Glomerular visceral epithelial cell (primary cell): ENCODE measurements at regions not wholly inside any gene's neighbourhood (a gene's known extent, or its start where the extent isn't known, plus 50 kb on each side); places are given as distances from the start of the nearest gene placed in this dataset.
"Not testable (repeated sequence)": the region's sequence is repeated elsewhere in the genome, so short reads cannot be mapped to it uniquely, and the experiment has no call there.

ENCODE experiments used
- DNase-seq: peaks from one replicate; pipeline ENCODE4 v3.0.0-alpha.2; 2016; ENCODE audit errors: extremely low spot score

- no peak for DNase-seq
Measured at GRCh38 chr14:84074626-84075025, 1455.3 kb upstream of the FLRT2 start.

- DNase-seq: no peak
Measured at GRCh38 chr14:84080944-84081343, 1449.0 kb upstream of the FLRT2 start.

DNA sequence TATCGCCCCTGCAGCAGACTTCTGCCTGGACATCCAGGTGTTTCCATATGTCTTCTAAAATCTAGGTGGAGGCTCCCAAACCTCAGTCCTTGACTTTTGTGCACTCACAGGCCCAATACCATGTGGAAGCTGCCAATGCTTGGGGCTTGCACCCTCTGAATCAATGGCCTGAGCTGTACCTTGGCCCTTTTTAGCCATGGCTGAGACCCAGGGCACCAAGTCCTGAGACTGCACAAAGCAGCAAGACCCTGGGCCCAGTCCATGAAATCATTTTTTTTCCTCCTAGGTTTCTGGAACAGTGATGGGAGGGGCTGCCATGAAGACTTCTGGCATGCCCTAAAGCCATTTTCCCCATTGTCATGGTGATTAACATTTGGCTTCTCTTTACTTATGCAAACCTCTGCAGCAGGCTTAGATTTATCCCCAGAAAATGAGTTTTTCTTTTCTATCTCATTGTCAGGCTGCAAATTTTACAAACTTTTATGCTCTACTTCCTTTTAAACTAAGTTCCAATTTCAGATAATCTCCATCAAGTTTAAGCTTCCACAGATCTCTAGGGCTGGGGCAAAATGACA lies 1445.8 kb upstream of the FLRT2 start:
- no peak for DNase-seq

DNA sequence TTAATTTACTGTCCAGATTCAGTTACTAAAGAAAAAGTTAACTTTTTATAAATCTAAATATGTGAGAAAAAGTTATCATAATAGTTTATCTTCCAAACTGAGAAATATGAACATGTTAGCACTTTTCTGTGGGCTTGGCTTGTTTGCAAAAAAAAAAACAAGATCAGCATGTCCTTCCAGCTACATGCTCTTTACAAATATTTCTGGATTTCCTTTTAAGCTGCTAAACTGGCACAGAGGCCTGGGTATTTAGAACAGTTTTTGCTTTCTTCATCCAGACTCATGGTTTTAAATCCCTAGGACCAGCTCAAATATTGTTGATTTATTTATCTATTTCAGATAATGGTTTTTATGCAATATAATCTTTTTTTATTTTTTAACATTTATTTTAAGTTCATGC lies 1444.5 kb upstream of the FLRT2 start:
- no peak for DNase-seq

DNA sequence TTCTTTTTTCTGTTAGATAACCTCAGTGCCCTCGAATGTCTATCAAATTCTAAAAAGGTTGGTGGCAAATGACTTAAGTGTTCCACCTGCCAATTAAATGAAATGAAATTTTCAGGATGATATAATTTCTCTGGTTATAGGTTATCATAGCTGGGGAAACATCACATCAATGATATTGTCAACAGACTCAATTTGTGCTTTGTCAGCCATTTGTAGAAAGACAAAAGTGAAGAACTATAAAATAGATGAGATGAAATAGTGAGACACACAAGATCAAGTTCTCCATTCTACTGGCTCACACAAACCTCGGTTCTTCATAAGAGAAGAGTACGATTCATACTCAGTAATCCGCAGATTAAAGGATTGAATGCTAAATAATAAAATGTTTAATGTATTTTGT lies 1443.2 kb upstream of the FLRT2 start:
- DNase-seq: no peak

GRCh38 chr14:84087986-84088531 lies 1441.9 kb upstream of the FLRT2 start:
- no peak for DNase-seq

- DNase-seq: no peak
Measured at GRCh38 chr14:84090837-84091236, 1439.1 kb upstream of the FLRT2 start.

DNA sequence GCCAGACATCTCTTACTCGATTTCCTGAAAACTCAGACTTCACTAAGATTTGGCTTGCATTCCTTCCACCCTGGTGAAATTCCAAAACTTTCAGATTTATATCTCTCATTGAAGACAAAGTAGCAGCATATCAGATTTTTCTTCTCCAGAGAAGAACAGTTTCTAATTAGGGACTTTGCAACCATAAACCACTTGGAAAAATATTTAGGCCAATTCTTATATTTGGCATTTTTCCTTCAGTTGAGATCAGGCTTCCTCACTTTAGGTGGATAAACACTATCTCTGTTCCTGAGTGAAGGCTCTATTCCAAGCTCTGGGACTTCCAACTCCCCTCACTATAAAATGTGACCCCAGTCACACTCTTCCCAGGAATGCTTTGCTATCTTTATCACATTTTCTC lies 1434.3 kb upstream of the FLRT2 start:
- DNase-seq: no peak

DNA sequence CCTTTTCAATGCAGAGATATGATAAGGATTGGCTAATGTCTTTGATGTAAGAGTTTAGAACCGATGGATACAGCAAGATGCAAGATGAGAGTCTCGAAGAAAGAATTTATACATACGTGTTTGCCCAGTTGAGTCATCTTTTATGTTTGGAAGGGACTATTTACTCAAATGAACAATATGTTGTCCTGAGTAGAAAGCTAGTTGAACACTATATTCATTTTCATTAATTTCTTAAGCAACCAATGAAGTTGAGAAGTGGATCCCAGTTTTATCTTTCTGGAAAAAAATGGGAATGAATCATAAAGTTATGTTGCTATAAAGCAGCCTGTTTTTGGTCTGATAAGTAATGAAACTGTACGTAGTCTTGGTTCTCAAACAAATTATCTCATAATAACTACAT lies 1431.7 kb upstream of the FLRT2 start:
- DNase-seq: no peak

DNA sequence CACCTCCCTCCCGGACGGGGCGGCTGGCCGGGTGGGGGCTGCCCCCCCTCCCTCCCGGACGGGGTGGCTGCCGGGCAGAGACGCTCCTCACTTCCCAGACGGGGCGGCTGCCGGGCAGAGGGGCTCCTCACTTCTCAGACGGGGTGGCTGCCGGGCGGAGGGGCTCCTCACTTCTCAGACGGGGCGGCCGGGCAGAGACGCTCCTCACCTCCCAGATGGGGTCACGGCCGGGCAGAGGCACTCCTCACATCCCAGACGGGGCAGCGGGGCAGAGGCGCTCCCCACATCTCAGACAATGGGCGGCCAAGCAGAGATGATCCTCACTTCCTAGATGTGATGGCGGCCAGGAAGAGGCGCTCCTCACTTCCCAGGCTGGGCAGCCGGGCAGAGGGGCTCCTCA lies 1430.4 kb upstream of the FLRT2 start:
- DNase-seq: not testable (repeated sequence)

DNA sequence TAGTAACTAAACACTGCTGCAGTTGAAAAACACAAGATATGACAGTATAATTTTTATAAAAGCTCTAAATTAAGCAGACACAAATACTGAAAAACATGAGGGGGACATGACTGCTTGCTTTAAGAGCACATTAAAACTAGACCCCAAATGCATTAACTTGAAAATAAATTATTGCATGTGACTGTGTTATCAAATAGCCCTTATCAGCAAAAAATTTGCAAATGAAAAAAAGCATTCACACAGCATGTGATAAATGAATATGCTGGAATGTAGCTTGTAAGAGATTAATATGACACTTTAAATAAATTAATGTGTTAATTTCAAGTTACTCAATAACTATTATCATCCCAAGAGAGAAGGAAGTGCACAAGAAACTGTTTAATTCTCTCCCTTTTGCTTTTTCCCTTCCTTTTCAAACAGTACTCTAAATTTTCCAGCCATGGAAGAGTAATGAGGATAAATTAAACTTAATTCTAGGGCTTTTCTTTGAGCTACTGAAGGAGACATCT lies 1422.1 kb upstream of the FLRT2 start:
- DNase-seq: no peak

DNA sequence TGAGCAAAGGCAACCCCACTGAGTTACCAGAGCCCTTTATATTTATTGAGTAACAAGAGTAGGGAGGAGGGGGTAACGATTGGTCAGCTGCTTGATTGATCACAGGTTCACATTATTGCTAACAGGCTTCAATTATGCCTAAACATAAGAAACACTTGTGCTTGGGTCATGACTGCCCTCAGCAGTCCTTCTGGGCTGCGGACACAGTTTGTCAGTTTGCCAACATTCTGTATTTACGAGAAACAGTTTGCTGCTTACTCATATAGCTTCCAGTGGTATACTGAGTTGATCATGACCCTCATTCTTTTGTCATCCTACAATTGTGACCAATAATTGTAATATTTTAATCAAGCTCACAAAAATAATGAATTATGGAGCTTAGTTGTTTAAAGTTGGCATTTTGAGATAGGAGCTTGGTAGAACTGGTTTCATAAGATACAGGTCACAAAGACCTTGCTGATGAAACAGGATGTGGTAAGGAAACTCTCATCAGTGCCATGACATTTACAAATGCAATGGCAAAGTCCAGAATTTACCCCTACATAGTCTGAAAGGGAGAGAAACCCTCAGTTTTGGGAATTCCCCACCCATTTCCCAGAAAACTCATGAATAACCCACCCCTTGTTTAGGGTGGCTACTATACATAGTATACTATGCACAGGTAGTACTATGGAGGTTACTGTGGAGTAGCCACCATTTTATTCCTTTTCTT lies 1421.0 kb upstream of the FLRT2 start:
- DNase-seq: no peak

- no peak for DNase-seq
Measured at GRCh38 chr14:84112589-84112988, 1417.4 kb upstream of the FLRT2 start.

DNA sequence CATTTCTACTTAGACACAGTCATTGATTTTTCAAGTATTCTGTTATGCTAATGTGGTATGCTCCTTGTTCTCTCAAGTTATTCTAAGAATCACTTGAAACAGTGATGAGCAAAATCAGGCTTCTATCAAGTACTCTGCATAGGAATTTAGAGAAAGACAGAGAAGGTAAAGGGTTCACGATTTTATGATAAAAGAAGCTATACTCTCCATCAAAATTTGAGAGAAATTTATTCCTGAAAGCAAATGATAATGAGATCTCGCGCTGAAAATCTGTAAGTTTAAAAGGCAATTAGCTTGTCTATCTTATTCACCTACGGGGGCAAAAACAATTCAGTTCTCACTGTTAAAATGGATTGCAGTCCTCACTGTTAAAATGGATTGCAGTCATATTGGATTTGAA lies 1404.3 kb upstream of the FLRT2 start:
- no peak for DNase-seq

DNA sequence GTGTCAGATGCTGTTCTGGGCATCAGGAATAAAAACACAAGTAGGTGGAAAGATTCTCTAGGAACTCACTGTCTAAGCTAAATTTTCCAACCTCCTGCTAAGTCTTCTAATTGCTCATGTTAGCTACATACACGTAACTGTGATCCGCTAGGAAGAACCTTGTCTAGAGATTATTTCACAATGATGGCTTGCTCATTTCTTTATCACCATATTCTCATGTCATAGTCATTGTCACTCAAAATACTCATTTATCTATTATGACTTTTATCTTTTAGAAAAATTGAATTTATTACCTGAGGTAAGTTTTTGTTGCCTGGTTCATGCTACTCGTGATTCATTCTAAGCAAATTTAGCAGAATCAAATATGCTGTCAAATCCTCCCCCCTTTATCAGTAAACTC lies 1402.4 kb upstream of the FLRT2 start:
- no peak for DNase-seq

GRCh38 chr14:84128050-84128449 lies 1401.9 kb upstream of the FLRT2 start:
- DNase-seq: no peak

GRCh38 chr14:84129007-84129406 lies 1400.9 kb upstream of the FLRT2 start:
- DNase-seq: no peak

GRCh38 chr14:84129941-84130340 lies 1400.0 kb upstream of the FLRT2 start:
- no peak for DNase-seq

- no peak for DNase-seq
Measured at GRCh38 chr14:84131924-84132323, 1398.0 kb upstream of the FLRT2 start.

GRCh38 chr14:84144166-84144565 lies 1385.8 kb upstream of the FLRT2 start:
- DNase-seq: peak; percentile 14

DNA sequence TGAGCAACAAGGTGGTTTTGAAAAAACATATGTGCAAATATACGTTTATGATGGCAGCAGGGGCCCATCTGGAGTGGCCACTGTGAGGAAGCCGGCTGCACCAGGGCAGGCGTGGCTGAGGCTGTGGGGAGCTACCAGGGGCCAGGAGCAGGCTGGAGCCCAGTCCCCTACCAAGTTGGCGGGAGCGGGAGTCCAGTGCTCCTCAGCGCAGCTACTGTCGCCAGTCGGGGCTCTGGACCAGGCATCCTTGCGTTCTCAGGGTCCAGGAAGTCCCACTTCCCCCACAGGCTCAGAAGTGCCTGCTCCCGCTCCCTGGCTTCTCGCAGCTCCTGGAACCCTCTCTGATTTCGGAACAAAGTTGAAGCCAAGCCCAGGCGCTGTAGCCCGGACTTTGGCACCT lies 1377.5 kb upstream of the FLRT2 start:
- DNase-seq: no peak

GRCh38 chr14:84162633-84163032 lies 1367.3 kb upstream of the FLRT2 start:
- DNase-seq: no peak

GRCh38 chr14:84167026-84167425 lies 1362.9 kb upstream of the FLRT2 start:
- DNase-seq: no peak
